GM23338 (cell line): ENCODE measurements at regions not wholly inside any gene's neighbourhood (a gene's known extent, or its start where the extent isn't known, plus 50 kb on each side); places are given as distances from the start of the nearest gene placed in this dataset.

Experiments used
- ATAC-seq: fragments of 200-7000 bp; cut with Tn5 transposase; 3 replicates; pipeline ENCODE4 v1.9.1; 2020
- DNase-seq: peaks from one replicate; pipeline ENCODE4 v3.0.0-alpha.2; 2015; ENCODE audit warnings: low spot score
- H2AFZ ChIP-seq: fragments of 200-600 bp; sonication (generic); 2 replicates; pipeline ENCODE4 v1.8.0; 2016; ENCODE audit warnings: antibody characterized with exemption, mild to moderate bottlenecking, moderate library complexity
- H3F3A ChIP-seq: fragments of 200-600 bp; sonication (generic); replicated peaks from 2 replicates; pipeline ENCODE4 v1.8.0; 2017; ENCODE audit warnings: antibody characterized with exemption, mixed run types, low read depth
- H3K27ac ChIP-seq: fragments of 200-600 bp; sonication (generic); 2 replicates; pipeline ENCODE4 v1.6.1; 2016; ENCODE audit warnings: low read depth
- H3K27me3 ChIP-seq: fragments of 200-600 bp; sonication (generic); 2 replicates; pipeline ENCODE4 v1.8.0; 2016; ENCODE audit warnings: mild to moderate bottlenecking, mixed run types, moderate library complexity; ENCODE audit not compliant: insufficient read depth
- H3K36me3 ChIP-seq: fragments of 200-600 bp; sonication (generic); 2 replicates; pipeline ENCODE4 v1.8.0; 2016; ENCODE audit warnings: mild to moderate bottlenecking; ENCODE audit not compliant: insufficient read depth
- H3K4me1 ChIP-seq: fragments of 200-600 bp; sonication (generic); 2 replicates; pipeline ENCODE4 v1.8.0; 2016; ENCODE audit warnings: mild to moderate bottlenecking, moderate library complexity; ENCODE audit not compliant: insufficient read depth
- H3K4me2 ChIP-seq: fragments of 200-600 bp; sonication (generic); 2 replicates; pipeline ENCODE4 v1.7.1; 2017; ENCODE audit warnings: mixed run types
- H3K4me3 ChIP-seq: fragments of 200-600 bp; sonication (generic); 2 replicates; pipeline ENCODE4 v1.6.1; 2016; ENCODE audit warnings: mixed run types
- H3K79me2 ChIP-seq: fragments of 200-600 bp; sonication (generic); replicated peaks from 2 replicates; pipeline ENCODE4 v1.8.0; 2017; ENCODE audit warnings: mild to moderate bottlenecking; ENCODE audit not compliant: insufficient read depth
- H3K9me2 ChIP-seq: fragments of 200-600 bp; sonication (generic); 2 replicates; pipeline ENCODE4 v1.8.0; 2017; ENCODE audit not compliant: insufficient read depth
- H4K20me1 ChIP-seq: fragments of 200-600 bp; sonication (generic); replicated peaks from 2 replicates; pipeline ENCODE4 v1.8.0; 2017; ENCODE audit warnings: mild to moderate bottlenecking; ENCODE audit not compliant: insufficient read depth
- H3K27ac Mint-ChIP-seq: 2 replicates; pipeline ENCODE4 v1.8.0; 2020; ENCODE audit warnings: inconsistent platforms, mild to moderate bottlenecking, moderate library complexity, mixed read lengths
- H3K27me3 Mint-ChIP-seq: 3 replicates; pipeline ENCODE4 v1.8.0; 2022; ENCODE audit warnings: low read depth, mild to moderate bottlenecking, moderate library complexity, mixed read lengths, inconsistent platforms; ENCODE audit not compliant: insufficient read depth, poor library complexity
- H3K36me3 Mint-ChIP-seq: 3 replicates; pipeline ENCODE4 v1.8.0; 2021; ENCODE audit warnings: low read depth, mild to moderate bottlenecking, inconsistent platforms, moderate library complexity, mixed read lengths
- H3K4me1 Mint-ChIP-seq: 3 replicates; pipeline ENCODE4 v1.8.0; 2020; ENCODE audit warnings: mild to moderate bottlenecking, inconsistent platforms, mixed read lengths
- H3K4me3 Mint-ChIP-seq: 3 replicates; pipeline ENCODE4 v1.8.0; 2021; ENCODE audit warnings: moderate library complexity, mild to moderate bottlenecking, inconsistent platforms, mixed read lengths
- H3K9me3 Mint-ChIP-seq: 3 replicates; pipeline ENCODE4 v1.8.0; 2020; ENCODE audit warnings: moderate library complexity, mild to moderate bottlenecking, inconsistent platforms, mixed read lengths
- CREB1 ChIP-seq: fragments of 250-450 bp; sonication (Bioruptor Pico); IDR thresholded peaks from 2 replicates; pipeline ENCODE4 v1.5.0; 2020; ENCODE audit warnings: low read depth, mild to moderate bottlenecking, moderate library complexity
- EZH2 ChIP-seq: fragments of 200-600 bp; sonication (generic); IDR thresholded peaks from one replicate; pipeline ENCODE4 v1.8.0; 2017; ENCODE audit warnings: antibody characterized with exemption, mild to moderate bottlenecking, low read depth; ENCODE audit not compliant: unreplicated experiment
- EZH2phosphoT487 ChIP-seq: fragments of 200-600 bp; sonication (generic); IDR thresholded peaks from one replicate; pipeline ENCODE4 v1.8.1; 2018; ENCODE audit warnings: antibody characterized with exemption; ENCODE audit not compliant: unreplicated experiment
- JUNB ChIP-seq: IDR thresholded peaks from one replicate; pipeline ENCODE4 v1.6.1; 2016; ENCODE audit warnings: antibody characterized with exemption; ENCODE audit not compliant: unreplicated experiment
- NANOG ChIP-seq: IDR thresholded peaks from 2 replicates; pipeline ENCODE4 v1.6.1; 2016; ENCODE audit warnings: antibody characterized with exemption, borderline replicate concordance
- POLR2AphosphoS5 ChIP-seq: IDR thresholded peaks from 2 replicates; pipeline ENCODE4 v1.6.1; 2016; ENCODE audit warnings: antibody characterized with exemption, low read depth
- REST ChIP-seq: IDR thresholded peaks from one replicate; pipeline ENCODE4 v1.6.1; 2018; ENCODE audit warnings: antibody characterized with exemption; ENCODE audit not compliant: unreplicated experiment
- STAT1 ChIP-seq: IDR thresholded peaks from one replicate; pipeline ENCODE4 v1.6.1; 2016; ENCODE audit warnings: antibody characterized with exemption; ENCODE audit not compliant: unreplicated experiment
- ZNF114 ChIP-seq: fragments of 250-450 bp; sonication (Bioruptor Pico); IDR thresholded peaks from 2 replicates; pipeline ENCODE4 v1.5.0; 2020; ENCODE audit warnings: mild to moderate bottlenecking, moderate library complexity
- TF ChIP-seq, protein P1 (sequence below), 2 experiments: fragments of 200-600 bp in 1 of 2; sonication (generic) in 1 of 2; conservative IDR thresholded peaks; 2 replicates each; pipeline versions ENCODE4 v1.5.1 to v1.6.1; 2016 to 2017; ENCODE audit warnings: antibody characterized with exemption in 2 of 2, low read depth in 2 of 2, mild to moderate bottlenecking in 2 of 2, moderate library complexity in 1 of 2
- TF ChIP-seq, protein P2 (sequence below): IDR thresholded peaks from 2 replicates; pipeline ENCODE4 v1.6.1; 2016; ENCODE audit warnings: antibody characterized with exemption
- TF ChIP-seq, protein P3 (sequence below): fragments of 250-450 bp; sonication (Bioruptor Pico); IDR thresholded peaks from 2 replicates; pipeline ENCODE4 v1.5.0; 2020; ENCODE audit warnings: mild to moderate bottlenecking, moderate library complexity

DNA sequence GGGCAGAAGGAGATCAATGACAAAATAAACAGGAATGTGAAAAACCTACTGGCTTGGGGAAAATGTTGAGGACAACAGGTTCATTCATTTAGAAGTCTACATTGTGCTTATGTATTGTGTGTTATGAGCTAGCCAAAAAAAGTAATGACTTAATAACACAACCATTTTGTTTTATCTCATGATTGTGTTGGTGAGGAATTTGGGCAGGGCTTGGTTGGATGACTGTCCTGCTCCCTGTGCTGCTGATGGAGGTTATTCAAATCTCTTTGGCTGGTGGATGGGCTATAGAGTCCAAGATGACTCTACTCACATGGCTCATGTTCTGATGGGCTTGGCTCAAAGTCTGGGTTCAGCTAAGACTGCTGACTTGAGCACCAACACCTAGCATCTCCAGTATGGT, 116.3 kb downstream of the HS3ST1 start:
- no peak overlapping the region for H3K4me2 ChIP-seq
- H2AFZ ChIP-seq: no peak overlapping the region
- Mint-ChIP-seq H3K27ac (no peak overlapping the region), H3K4me1 (peaks cover 2% of the 10 kb centered on the region; the same call in 2 of the 3 replicates), H3K36me3 (peaks cover 14% of the 10 kb centered on the region; the same call in 2 of the 3 replicates), H3K9me3 (peaks cover 15% of the 10 kb centered on the region), H3K27me3 (no peaks in the 10 kb centered on the region), H3K4me3 (no peak overlapping the region)
- TF ChIP-seq CREB1 (CRISPR knock-in tag) (no peak), JUNB (no peak), STAT1 (no peak), EZH2phosphoT487 (no peak), NANOG (no peak), ZNF114 (CRISPR knock-in tag) (no peak), EZH2 (no peak), REST (no peak), POLR2AphosphoS5 (no peak)
- TF ChIP-seq, protein P1, sequence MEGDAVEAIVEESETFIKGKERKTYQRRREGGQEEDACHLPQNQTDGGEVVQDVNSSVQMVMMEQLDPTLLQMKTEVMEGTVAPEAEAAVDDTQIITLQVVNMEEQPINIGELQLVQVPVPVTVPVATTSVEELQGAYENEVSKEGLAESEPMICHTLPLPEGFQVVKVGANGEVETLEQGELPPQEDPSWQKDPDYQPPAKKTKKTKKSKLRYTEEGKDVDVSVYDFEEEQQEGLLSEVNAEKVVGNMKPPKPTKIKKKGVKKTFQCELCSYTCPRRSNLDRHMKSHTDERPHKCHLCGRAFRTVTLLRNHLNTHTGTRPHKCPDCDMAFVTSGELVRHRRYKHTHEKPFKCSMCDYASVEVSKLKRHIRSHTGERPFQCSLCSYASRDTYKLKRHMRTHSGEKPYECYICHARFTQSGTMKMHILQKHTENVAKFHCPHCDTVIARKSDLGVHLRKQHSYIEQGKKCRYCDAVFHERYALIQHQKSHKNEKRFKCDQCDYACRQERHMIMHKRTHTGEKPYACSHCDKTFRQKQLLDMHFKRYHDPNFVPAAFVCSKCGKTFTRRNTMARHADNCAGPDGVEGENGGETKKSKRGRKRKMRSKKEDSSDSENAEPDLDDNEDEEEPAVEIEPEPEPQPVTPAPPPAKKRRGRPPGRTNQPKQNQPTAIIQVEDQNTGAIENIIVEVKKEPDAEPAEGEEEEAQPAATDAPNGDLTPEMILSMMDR (conservative IDR thresholded peaks at IDR 0.05; ENCODE audit: low read depth in 2 of 2): no peak
- TF ChIP-seq, protein P2, sequence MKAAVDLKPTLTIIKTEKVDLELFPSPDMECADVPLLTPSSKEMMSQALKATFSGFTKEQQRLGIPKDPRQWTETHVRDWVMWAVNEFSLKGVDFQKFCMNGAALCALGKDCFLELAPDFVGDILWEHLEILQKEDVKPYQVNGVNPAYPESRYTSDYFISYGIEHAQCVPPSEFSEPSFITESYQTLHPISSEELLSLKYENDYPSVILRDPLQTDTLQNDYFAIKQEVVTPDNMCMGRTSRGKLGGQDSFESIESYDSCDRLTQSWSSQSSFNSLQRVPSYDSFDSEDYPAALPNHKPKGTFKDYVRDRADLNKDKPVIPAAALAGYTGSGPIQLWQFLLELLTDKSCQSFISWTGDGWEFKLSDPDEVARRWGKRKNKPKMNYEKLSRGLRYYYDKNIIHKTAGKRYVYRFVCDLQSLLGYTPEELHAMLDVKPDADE: no peak
- TF ChIP-seq, protein P3, sequence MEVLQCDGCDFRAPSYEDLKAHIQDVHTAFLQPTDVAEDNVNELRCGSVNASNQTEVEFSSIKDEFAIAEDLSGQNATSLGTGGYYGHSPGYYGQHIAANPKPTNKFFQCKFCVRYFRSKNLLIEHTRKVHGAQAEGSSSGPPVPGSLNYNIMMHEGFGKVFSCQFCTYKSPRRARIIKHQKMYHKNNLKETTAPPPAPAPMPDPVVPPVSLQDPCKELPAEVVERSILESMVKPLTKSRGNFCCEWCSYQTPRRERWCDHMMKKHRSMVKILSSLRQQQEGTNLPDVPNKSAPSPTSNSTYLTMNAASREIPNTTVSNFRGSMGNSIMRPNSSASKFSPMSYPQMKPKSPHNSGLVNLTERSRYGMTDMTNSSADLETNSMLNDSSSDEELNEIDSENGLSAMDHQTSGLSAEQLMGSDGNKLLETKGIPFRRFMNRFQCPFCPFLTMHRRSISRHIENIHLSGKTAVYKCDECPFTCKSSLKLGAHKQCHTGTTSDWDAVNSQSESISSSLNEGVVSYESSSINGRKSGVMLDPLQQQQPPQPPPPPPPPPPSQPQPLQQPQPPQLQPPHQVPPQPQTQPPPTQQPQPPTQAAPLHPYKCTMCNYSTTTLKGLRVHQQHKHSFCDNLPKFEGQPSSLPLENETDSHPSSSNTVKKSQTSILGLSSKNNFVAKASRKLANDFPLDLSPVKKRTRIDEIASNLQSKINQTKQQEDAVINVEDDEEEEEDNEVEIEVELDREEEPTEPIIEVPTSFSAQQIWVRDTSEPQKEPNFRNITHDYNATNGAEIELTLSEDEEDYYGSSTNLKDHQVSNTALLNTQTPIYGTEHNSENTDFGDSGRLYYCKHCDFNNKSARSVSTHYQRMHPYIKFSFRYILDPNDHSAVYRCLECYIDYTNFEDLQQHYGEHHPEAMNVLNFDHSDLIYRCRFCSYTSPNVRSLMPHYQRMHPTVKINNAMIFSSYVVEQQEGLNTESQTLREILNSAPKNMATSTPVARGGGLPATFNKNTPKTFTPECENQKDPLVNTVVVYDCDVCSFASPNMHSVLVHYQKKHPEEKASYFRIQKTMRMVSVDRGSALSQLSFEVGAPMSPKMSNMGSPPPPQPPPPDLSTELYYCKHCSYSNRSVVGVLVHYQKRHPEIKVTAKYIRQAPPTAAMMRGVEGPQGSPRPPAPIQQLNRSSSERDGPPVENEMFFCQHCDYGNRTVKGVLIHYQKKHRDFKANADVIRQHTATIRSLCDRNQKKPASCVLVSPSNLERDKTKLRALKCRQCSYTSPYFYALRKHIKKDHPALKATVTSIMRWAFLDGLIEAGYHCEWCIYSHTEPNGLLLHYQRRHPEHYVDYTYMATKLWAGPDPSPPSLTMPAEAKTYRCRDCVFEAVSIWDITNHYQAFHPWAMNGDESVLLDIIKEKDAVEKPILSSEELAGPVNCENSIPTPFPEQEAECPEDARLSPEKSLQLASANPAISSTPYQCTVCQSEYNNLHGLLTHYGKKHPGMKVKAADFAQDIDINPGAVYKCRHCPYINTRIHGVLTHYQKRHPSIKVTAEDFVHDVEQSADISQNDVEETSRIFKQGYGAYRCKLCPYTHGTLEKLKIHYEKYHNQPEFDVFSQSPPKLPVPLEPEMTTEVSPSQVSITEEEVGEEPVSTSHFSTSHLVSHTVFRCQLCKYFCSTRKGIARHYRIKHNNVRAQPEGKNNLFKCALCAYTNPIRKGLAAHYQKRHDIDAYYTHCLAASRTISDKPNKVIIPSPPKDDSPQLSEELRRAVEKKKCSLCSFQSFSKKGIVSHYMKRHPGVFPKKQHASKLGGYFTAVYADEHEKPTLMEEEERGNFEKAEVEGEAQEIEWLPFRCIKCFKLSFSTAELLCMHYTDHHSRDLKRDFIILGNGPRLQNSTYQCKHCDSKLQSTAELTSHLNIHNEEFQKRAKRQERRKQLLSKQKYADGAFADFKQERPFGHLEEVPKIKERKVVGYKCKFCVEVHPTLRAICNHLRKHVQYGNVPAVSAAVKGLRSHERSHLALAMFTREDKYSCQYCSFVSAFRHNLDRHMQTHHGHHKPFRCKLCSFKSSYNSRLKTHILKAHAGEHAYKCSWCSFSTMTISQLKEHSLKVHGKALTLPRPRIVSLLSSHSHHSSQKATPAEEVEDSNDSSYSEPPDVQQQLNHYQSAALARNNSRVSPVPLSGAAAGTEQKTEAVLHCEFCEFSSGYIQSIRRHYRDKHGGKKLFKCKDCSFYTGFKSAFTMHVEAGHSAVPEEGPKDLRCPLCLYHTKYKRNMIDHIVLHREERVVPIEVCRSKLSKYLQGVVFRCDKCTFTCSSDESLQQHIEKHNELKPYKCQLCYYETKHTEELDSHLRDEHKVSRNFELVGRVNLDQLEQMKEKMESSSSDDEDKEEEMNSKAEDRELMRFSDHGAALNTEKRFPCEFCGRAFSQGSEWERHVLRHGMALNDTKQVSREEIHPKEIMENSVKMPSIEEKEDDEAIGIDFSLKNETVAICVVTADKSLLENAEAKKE: no peak
- DNase-seq: no peak
- H3K9me2 ChIP-seq: peaks cover 24% of the 10 kb centered on the region; the same call in 1 of the 2 replicates
- H3K36me3 ChIP-seq: no peaks in the 10 kb centered on the region
- H3K4me1 ChIP-seq: no peaks in the 10 kb centered on the region
- no peak for ATAC-seq
- no peaks in the 10 kb centered on the region for H3K79me2 ChIP-seq
- no peak overlapping the region for H3K4me3 ChIP-seq
- no peaks in the 10 kb centered on the region for H3F3A ChIP-seq
- no peaks in the 10 kb centered on the region for H4K20me1 ChIP-seq
- H3K27ac ChIP-seq: no peak overlapping the region
- H3K27me3 ChIP-seq: no peaks in the 10 kb centered on the region
